MCF 10A (cell line): ENCODE measurements at regions not wholly inside any gene's neighbourhood (a gene's known extent, or its start where the extent isn't known, plus 50 kb on each side); places are given as distances from the start of the nearest gene placed in this dataset.
A peak's percentile ranks its signal among the peaks of the same experiment; 100 is the strongest.
"Not testable (repeated sequence)": the region's sequence is repeated elsewhere in the genome, so short reads cannot be mapped to it uniquely, and the experiment has no call there.

Experiments used
- BruUV-seq: library from RNA; stranded (reverse); fragments of 400-500 nt; replicated peaks from 2 replicates; lab custom pipeline; 2021; lab: Mats Ljungman, UMichigan
- CTCF ChIA-PET: fragments of 300-600 bp; sonication (Branson Sonifier 250); formaldehyde crosslinking; extraction: SDS; loops from one replicate; lab custom pipeline; 2021; ENCODE audit warnings: antibody characterized with exemption, inconsistent platforms; lab: Yijun Ruan, JAX
- POLR2A ChIA-PET: fragments of 300-600, 350-650 bp; sonication (Branson Sonifier 250); formaldehyde crosslinking; extraction: SDS; loops from one replicate; lab custom pipeline; 2020; ENCODE audit warnings: antibody characterized with exemption, inconsistent platforms; lab: Yijun Ruan, JAX
- DNase-seq: peaks from one replicate; pipeline ENCODE4 v3.0.0-alpha.2; 2018; ENCODE audit not compliant: unreplicated experiment
- H3K27ac Mint-ChIP-seq: one replicate; pipeline ENCODE4 v1.8.0; 2022; ENCODE audit warnings: mild to moderate bottlenecking, low read depth, mixed read lengths; ENCODE audit not compliant: unreplicated experiment
- H3K27me3 Mint-ChIP-seq: one replicate; pipeline ENCODE4 v1.8.0; 2022; ENCODE audit warnings: mixed read lengths; ENCODE audit not compliant: insufficient read depth, unreplicated experiment
- H3K36me3 Mint-ChIP-seq: one replicate; pipeline ENCODE4 v1.8.0; 2022; ENCODE audit warnings: mild to moderate bottlenecking, moderate library complexity, mixed read lengths; ENCODE audit not compliant: insufficient read depth, unreplicated experiment
- H3K4me1 Mint-ChIP-seq: one replicate; pipeline ENCODE4 v1.8.0; 2022; ENCODE audit warnings: mixed read lengths; ENCODE audit not compliant: insufficient read depth, unreplicated experiment
- H3K4me3 Mint-ChIP-seq: one replicate; pipeline ENCODE4 v1.8.0; 2022; ENCODE audit warnings: mild to moderate bottlenecking, moderate library complexity, mixed read lengths; ENCODE audit not compliant: unreplicated experiment
- H3K9me3 Mint-ChIP-seq: one replicate; pipeline ENCODE4 v1.8.0; 2022; ENCODE audit warnings: mixed read lengths; ENCODE audit not compliant: unreplicated experiment
- CTCF ChIP-seq: fragments of 200-600 bp; IDR thresholded peaks from one replicate; pipeline ENCODE4 v1.8.0; 2022; ENCODE audit warnings: antibody characterized with exemption, mild to moderate bottlenecking; ENCODE audit not compliant: unreplicated experiment
- intact Hi-C: fragments of 100-400 bp; cut with micrococcal nuclease; formaldehyde crosslinking; loops from 2 replicates; pipeline ENCODE4 v1.14.1; 2022

GRCh38 chr10:62498271-62498670, 124.1 kb downstream of the ZNF365 start:
- ChIA-PET CTCF (no interaction called here), POLR2A (no interaction called here)
- no peaks in the 10 kb centered on the region for H3K4me1 Mint-ChIP-seq
- no peaks in the 10 kb centered on the region for H3K27me3 Mint-ChIP-seq
- no peak overlapping the region for H3K4me3 Mint-ChIP-seq
- H3K36me3 Mint-ChIP-seq, result no peaks in the 10 kb centered on the region
- H3K27ac Mint-ChIP-seq, result no peak overlapping the region
- no peak for DNase-seq
- intact Hi-C loops, result no loop called here
- no TSS peak for BruUV-seq
- H3K9me3 Mint-ChIP-seq, result no peaks in the 10 kb centered on the region
- TF ChIP-seq CTCF, result no peak

GRCh38 chr10:62500116-62500515, 125.9 kb downstream of the ZNF365 start:
- intact Hi-C loops, BruUV-seq, DNase-seq, H3K4me3 Mint-ChIP-seq, H3K36me3 Mint-ChIP-seq, CTCF ChIA-PET, H3K27me3 Mint-ChIP-seq, POLR2A ChIA-PET, H3K9me3 Mint-ChIP-seq, H3K27ac Mint-ChIP-seq, H3K4me1 Mint-ChIP-seq: not testable (repeated sequence)

DNA sequence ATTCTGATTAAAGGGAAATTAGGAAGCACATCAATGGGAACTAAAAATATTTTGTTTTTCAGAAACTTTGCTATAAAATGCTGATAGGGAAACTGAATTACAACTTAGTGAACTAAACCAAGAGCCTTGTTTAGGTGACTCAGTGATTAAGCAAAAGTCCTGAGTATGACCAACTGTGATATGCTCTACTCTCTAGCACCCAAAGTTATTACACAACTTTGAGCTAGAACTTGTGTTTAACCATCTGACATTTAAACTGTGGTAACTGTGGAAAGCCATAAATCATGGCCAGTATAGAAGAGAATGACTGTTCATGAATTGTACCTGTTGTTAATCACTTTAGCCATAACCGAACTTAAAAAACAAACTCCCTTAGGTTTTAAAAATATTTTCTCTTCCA, 127.4 kb downstream of the ZNF365 start:
- Mint-ChIP-seq H3K27me3 (no peaks in the 10 kb centered on the region), H3K36me3 (no peaks in the 10 kb centered on the region), H3K9me3 (no peaks in the 10 kb centered on the region), H3K4me1 (no peaks in the 10 kb centered on the region), H3K27ac (no peak overlapping the region), H3K4me3 (no peak overlapping the region)
- BruUV-seq, result no TSS peak
- TF ChIP-seq CTCF, result no peak
- CTCF ChIA-PET, result no interaction called here
- POLR2A ChIA-PET, result interaction anchor here (0.6 kb wide), 1 partner anchor 28 kb away, joined by 3 read pairs; no protein-coding TSS in a partner anchor
- intact Hi-C loops, result no loop called here
- peak; percentile 50 for DNase-seq

- TF ChIP-seq CTCF, result no peak
- intact Hi-C loops, result no loop called here
- POLR2A ChIA-PET, result no interaction called here
- no peak overlapping the region for H3K27ac Mint-ChIP-seq
- no peak overlapping the region for H3K4me3 Mint-ChIP-seq
- no peaks in the 10 kb centered on the region for H3K4me1 Mint-ChIP-seq
- peak; percentile 3 for DNase-seq
- CTCF ChIA-PET, result interaction anchor here (0.6 to 1.2 kb wide), 5 partner anchors 9 to 129 kb away, joined by 3 to 4 read pairs (median 3); no protein-coding TSS in a partner anchor
- H3K27me3 Mint-ChIP-seq, result no peaks in the 10 kb centered on the region
- H3K36me3 Mint-ChIP-seq, result no peaks in the 10 kb centered on the region
- BruUV-seq, result no TSS peak
- H3K9me3 Mint-ChIP-seq, result no peaks in the 10 kb centered on the region
Measured at GRCh38 chr10:62502995-62503613, 128.9 kb downstream of the ZNF365 start.
